GM03348 (cell line): ENCODE measurements at regions not wholly inside any gene's neighbourhood (a gene's known extent, or its start where the extent isn't known, plus 50 kb on each side); places are given as distances from the start of the nearest gene placed in this dataset.

ENCODE experiments used
- DNase-seq: peaks from one replicate; pipeline ENCODE4 v3.0.0; 2012; ENCODE audit warnings: low spot score

DNA sequence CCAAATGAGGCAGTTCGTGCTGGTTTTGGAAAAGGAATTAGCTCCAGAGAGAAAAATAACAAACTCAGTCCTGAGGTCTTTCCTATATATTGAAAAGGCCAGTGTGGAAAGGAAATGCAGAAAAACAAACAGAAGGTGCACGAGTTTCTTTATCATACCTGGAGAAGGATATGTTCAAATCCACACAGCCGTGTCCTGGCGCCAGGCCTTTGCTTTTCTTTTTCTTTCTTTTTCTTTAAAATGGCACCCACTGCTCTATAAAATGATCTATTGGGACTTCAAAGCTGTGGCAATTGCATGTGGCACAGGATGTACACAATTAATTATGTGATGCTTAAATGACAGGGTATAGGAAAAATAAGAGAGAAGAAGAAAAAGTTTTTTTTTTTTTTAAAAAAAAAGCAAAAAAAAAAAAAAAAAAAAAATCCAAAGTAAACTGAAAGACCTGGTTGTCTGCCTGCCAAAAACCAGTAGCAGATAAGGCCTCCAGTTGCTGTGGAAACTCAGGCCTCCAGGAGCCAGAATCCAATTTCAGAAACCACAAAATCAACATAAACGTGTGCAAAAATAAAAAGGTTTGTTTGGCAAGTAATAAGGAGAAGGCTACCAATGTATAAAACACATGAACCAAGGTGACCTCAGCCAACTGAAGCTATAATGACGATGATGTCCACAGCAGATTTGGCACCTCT, 957.6 kb upstream of the SOX9 start:
- DNase-seq, result no peak

DNA sequence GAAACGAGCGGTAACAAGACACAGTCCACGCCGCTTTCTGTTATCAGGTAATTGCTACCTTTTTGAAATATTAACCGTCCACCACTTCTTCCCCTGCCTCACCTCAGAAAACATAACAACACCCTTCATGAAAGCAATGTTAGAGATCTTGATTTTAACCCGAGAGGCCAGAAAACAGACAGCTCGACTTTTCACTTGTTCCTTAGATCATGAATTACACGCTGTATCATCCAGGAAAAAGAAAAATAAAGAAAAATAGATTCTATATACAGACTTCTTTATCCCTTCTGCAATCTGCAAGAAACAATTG, 957.1 kb upstream of the SOX9 start:
- no peak for DNase-seq

GRCh38 chr17:71164561-71164960, 956.3 kb upstream of the SOX9 start:
- DNase-seq, result no peak

DNA sequence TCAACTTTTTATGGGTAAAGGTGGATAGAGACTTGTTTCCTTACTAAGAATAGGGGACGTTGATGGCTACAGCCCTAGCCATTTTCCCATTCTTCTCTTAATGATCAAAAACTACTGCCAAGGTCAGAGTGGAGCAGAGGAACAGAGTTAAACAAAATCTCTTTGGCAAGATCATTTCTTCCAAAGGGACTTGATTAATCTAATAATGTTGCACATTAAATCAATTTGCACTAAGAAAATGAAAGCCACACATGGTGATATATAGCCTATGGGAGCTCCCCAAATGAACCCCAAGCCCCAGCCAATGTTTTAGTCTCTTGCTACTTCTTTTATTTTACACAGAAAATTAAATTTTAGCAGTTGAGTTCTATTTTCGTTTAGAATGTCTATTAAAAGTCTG, 954.5 kb upstream of the SOX9 start:
- no peak for DNase-seq

DNA sequence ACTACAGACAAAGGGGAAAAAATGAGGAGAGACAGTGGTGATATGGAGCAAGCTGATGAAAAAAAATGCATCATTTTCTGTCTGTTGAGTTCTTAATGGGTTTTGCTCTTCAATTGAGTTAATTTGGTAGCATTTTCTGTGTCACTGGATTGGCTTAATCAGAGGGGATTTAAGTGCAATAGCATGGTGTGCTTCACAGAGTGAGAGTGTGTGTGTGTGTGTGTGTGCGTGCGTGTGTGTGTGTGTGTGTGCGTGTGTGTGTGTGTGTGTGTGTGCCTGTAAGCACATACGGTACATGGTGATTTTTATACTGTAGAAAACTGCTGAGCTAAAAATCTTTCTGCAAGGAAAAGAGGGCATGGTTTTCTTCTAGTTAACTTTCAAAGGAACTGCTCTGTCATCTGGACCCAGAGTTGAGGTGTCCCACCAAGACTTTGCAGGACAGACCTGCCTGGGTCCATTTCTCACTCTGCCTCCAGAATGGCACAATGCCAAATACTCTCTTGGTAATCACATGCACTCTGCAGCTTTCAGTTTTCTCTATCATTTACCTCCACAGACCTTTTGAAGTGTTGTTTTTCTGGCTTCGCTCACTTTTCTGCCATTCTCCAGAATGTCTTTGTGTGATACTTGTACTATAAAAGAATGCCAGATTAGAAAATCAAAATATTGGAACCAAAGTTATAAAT, 952.6 kb upstream of the SOX9 start:
- no peak for DNase-seq

DNA sequence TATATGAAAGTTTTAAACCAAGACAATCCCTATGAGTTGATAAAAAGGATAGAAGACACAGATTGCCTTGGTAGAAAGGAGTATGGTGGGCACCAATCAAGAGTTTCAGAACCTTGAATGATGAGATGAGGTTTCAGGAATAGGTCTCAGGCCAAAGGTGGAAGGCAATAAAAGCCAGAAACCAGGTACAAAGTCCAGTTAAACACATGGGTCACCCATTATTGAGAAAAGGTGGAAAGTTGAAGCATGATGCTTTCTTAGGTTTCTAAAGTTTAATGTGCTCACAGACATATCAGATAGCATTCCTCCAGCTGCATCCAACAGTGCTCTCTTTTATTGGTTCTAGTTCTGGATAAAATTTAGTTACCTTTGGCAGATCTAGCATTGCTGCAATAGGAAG, 950.8 kb upstream of the SOX9 start:
- no peak for DNase-seq

DNA sequence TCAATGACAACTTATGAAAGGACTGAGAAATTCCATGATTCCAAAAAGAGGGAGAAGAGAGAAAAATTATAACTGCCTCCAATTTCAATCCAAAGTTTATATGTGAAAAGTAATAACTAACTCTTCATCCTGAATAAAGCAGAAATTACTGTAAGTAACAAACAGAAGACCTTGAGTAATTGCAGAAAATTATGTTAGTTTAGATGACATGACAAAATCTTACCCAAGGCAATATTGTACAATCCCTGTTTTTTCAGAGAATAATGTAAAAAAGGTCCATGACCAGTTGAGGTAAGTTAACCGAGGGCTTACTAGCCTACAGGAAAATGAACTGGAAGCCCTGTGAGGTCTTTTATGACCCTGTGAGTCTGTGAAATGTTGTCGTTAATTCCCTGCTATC, 949.5 kb upstream of the SOX9 start:
- no peak for DNase-seq

- DNase-seq, result no peak
Measured at GRCh38 chr17:71173991-71174390, 946.8 kb upstream of the SOX9 start.

- DNase-seq, result no peak
Measured at GRCh38 chr17:71176331-71176730, 944.5 kb upstream of the SOX9 start.

DNA sequence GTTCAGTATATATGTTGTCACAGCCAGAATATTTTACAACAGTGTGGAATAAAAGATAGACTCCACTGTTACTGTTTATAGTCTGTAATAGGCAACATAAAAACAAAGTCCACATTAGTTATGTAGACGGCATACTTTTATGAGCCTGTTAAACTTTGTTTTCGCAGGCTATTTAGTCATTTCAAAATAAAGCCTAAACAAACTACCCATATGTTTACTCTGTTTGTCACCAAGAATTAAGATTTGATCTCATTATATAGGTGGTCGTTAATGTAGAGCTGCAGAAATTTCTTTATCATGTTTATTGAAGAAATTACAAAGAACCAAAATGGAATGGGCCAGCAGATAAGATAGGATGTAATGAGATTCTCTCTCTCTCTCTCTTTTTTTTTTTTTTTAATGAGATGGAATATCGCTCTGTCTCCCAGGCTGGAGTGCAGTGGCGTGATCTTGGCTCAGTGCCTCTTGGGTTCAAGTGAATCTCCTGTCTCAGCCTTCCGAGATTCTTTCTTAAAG, 943.8 kb upstream of the SOX9 start:
- no peak for DNase-seq

DNA sequence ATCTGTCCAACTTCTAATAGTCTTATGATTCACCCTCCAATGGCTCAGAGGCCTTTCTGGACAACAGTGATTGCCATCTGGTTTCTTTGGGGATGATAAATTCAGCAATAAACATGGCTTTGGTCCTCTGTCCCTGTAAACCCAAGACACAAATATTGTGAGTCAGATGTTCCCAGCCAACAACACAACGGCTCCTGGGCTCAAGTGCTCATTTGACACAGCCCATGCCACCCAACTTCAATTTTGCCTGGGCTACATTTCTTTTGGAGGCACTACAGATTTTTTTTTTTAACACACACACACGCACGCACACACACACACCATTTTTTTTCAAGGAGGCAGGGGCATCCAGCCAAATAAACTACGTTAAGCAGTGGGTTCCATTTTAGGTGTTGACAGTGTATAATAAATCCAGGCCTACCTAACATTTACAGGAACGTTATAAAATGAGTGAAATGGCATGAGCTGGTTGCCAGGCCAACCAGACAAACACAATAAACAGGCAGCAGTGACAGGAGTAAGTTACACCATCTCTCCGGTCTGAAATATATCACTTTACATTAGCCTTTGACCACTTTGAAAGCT, 939.9 kb upstream of the SOX9 start:
- peak; percentile 19 for DNase-seq

- no peak for DNase-seq
Measured at GRCh38 chr17:71183066-71183660, 937.7 kb upstream of the SOX9 start.

GRCh38 chr17:71184716-71185115, 936.1 kb upstream of the SOX9 start:
- DNase-seq, result peak; percentile 18

DNA sequence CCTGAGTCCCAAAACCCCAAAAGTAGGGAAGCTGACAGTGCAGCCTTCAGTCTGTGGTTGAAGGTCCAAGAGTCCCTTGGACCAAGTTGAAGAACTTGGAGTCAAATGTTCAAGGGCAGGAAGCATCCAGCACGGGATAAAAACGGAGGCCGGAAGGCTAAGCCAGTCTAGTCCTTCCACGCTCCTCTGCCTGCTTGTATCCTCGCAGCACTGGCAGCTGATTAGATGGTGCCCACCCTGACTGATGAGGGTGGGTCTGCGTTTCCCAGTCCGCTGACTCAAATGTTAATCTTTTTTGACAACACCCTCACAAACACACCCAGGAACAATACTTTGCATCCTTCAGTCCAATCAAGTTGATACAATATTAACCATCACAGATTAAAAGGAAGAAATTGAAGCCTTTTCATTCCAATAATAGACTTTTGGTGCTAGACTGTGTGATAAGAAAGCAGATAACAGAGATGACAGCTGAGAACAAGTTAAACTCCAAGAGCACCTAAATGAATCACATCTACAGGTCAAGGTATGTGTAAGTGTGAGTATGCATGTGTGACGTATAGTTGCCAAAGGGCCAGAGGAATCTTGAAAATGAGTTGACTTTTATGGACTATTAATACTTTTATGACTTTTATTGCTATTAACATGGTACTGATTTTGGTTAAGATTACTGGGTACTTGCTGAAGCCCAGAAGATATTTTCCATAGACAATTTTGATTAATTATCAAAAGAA, 933.5 kb upstream of the SOX9 start:
- no peak for DNase-seq

- peak; percentile 68 for DNase-seq
Measured at GRCh38 chr17:71188811-71189492, 931.9 kb upstream of the SOX9 start.

- no peak for DNase-seq
Measured at GRCh38 chr17:71189493-71189831, 931.4 kb upstream of the SOX9 start.

DNA sequence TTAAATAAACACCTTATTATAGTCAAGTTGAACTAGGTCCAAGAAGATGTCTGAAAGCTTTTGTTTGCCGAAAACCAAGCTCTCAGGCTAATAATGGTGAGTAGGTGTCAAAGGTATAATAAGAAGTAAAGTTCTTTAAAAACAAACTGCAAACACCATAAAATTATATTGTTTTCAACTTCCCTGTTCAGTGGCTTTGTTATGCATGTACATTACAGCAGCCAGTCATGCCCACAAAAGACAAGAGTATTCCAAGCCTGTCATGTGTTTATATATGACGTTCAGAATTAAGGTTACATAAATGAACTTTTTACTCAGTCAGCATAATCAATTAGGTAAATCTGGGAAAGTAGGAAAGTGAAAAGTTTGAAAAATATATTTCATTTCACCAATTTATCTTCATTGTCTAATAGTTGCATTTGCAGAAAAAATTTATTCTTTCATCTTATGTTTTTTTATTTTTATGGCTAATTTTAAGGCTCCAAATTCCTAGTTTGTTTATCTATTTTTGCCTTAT, 928.7 kb upstream of the SOX9 start:
- no peak for DNase-seq

DNA sequence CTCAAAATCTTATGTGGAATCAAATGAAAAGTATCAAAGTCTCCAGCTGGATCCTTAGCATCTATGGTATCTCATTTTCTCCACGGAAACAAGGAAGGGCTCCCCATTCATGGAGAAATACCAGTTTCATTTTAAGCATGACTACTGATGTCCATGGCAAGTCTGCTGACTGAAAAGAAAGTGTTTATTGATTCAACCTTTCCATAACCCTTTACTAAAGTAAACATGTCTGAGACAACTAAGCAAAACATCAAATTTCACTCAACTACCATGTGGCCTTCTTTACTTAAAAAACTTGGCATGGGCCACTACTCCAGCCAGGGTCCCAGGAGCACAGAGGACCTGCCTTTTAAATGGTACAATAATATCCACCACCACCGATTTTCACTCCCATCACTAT, 928.0 kb upstream of the SOX9 start:
- no peak for DNase-seq

- DNase-seq, result no peak
Measured at GRCh38 chr17:71200597-71200996, 920.2 kb upstream of the SOX9 start.

DNA sequence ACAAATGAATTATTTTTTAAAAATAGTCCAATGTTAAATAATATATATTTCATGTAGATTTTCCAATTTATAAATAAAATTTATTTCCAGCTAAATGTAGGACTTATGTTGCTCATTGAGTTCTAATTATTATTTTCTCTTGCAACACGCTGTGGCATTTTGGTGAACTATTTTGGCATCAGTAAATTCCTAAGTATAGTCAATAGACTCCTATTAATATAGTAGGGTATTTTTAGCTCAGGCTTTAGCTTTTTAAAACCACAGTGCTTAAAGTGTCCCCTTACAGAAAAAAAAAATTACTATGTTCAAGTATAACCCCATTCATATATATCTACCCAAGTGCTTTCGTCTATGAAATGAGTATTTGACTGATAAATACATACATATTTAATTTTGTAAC, 919.2 kb upstream of the SOX9 start:
- no peak for DNase-seq

GRCh38 chr17:71202449-71202848, 918.4 kb upstream of the SOX9 start:
- no peak for DNase-seq

GRCh38 chr17:71203953-71204352, 916.9 kb upstream of the SOX9 start:
- no peak for DNase-seq
